ENCODE measurements at regions not wholly inside any gene's neighbourhood (a gene's known extent, or its start where the extent isn't known, plus 50 kb on each side); places are given as distances from the start of the nearest gene placed in this dataset.

DNA sequence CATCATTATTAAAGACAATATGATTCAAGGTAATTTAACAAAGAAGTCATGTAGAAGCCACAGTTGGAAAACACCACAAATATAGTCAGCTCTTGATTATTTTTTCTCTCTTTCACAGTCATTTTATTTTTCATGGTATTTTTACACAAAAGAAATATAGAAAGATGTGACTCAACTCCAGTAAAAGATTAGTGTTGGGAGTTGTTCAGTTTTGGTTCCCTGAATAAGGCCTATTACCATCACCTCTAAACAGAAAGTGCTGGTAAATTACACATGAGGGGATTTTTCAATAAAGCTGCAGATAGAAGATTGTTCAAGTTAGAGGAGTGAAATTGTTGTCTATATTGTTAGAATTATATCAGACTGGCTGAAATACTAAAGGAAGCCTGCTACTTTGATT is 107.0 kb downstream of the DDIT4L start:
- TF ChIP-seq, protein P1, sequence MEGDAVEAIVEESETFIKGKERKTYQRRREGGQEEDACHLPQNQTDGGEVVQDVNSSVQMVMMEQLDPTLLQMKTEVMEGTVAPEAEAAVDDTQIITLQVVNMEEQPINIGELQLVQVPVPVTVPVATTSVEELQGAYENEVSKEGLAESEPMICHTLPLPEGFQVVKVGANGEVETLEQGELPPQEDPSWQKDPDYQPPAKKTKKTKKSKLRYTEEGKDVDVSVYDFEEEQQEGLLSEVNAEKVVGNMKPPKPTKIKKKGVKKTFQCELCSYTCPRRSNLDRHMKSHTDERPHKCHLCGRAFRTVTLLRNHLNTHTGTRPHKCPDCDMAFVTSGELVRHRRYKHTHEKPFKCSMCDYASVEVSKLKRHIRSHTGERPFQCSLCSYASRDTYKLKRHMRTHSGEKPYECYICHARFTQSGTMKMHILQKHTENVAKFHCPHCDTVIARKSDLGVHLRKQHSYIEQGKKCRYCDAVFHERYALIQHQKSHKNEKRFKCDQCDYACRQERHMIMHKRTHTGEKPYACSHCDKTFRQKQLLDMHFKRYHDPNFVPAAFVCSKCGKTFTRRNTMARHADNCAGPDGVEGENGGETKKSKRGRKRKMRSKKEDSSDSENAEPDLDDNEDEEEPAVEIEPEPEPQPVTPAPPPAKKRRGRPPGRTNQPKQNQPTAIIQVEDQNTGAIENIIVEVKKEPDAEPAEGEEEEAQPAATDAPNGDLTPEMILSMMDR (IDR thresholded peaks at IDR 0.05) = no peak
- DNase-seq (no peak), ATAC-seq (no peak)
- H3K4me1 ChIP-seq (ENCODE audit: low read depth) = no peaks in the 10 kb centered on the region
- intact Hi-C loops (cut with DNase I, micrococcal nuclease) = no loop called here
- no peaks in the 10 kb centered on the region for H3K36me3 ChIP-seq (ENCODE audit: low read depth)
- H3K9me3 ChIP-seq = no peaks in the 10 kb centered on the region
- no peak overlapping the region for H3K4me3 ChIP-seq

DNA sequence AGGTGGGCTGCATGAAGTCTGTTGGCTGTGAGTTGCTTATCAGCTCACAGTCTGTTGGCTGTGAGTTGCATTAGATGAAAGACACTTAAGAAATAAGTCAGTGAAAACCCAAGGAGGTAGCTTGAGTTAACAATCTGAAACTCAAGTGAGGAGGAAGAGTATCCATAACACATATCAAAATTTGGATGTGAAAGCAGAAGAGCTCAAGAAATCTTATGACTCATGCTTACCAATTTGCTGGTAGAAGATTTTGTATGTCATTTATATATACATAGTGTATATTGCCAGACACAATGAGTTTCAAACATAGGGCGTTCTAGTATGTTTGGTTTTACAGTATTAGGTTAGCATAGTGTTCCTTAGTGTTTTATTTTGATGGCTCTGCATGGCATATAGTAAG is 107.4 kb downstream of the DDIT4L start:
- TF ChIP-seq, protein P1 (IDR thresholded peaks at IDR 0.05) = no peak

DNA sequence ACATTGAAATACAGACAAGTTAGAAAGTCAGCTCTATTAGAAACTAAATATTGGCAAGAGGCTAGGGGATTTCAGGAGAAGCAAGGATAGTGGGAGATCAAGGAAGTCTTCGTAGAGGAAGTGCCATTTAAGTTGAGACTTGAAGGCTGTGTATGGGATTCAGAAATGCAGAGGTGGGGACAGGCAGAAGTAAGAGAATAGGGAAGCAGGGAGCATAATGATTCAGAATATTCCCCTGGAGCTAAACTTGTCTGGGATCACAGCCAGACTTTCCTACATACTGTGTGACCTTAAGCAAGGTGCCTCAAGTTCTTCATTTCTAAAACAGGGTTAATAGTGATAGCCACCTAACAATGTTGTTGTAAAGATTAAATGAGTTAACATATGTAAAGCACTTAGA is 108.8 kb downstream of the DDIT4L start:
- ATAC-seq = no peak

More for the DNA sequence above, 107.4 kb downstream of the DDIT4L start:
- no peak for ATAC-seq
- no peak overlapping the region for H3K4me3 ChIP-seq
- no peaks in the 10 kb centered on the region for H3K4me1 ChIP-seq (ENCODE audit: low read depth)
- no peaks in the 10 kb centered on the region for H3K36me3 ChIP-seq (ENCODE audit: low read depth)
- no peaks in the 10 kb centered on the region for H3K9me3 ChIP-seq
- no peak for DNase-seq
- intact Hi-C loops (cut with DNase I, micrococcal nuclease) = no loop called here

DNA sequence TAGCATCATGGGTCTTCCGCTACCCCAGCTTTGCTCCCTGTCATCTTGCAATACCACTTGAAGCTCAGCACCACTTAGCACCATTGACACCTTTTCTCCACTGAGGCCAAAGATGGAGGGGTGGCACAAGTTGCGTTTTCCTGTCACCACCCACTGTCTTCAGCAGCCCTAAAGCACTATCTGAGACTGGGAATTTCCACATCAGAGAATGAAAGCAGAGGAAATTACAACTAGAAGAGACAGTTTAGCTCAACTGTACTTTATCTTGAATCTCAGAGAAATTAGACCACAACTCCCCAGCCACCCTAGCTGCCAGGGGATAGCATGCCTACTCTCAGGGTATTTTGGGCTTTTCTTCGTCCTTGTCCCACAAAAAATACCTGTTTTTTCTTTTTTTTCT is 111.0 kb downstream of the DDIT4L start:
- H3K4me3 ChIP-seq = no peak overlapping the region
- H3K4me1 ChIP-seq (ENCODE audit: low read depth) = no peaks in the 10 kb centered on the region
- intact Hi-C loops (cut with DNase I, micrococcal nuclease) = no loop called here
- DNase-seq (no peak), ATAC-seq (no peak)
- TF ChIP-seq, protein P1 (IDR thresholded peaks at IDR 0.05) = no peak
- H3K9me3 ChIP-seq = no peaks in the 10 kb centered on the region
- no peaks in the 10 kb centered on the region for H3K36me3 ChIP-seq (ENCODE audit: low read depth)

More for the DNA sequence above, 108.8 kb downstream of the DDIT4L start:
- Histone ChIP-seq H3K4me1 (ENCODE audit: low read depth) (no peaks in the 10 kb centered on the region), H3K4me3 (no peak overlapping the region), H3K36me3 (ENCODE audit: low read depth) (no peaks in the 10 kb centered on the region), H3K9me3 (no peaks in the 10 kb centered on the region)
- intact Hi-C loops (cut with DNase I, micrococcal nuclease) = no loop called here
- TF ChIP-seq, protein P1 (IDR thresholded peaks at IDR 0.05) = no peak
- DNase-seq = no peak

DNA sequence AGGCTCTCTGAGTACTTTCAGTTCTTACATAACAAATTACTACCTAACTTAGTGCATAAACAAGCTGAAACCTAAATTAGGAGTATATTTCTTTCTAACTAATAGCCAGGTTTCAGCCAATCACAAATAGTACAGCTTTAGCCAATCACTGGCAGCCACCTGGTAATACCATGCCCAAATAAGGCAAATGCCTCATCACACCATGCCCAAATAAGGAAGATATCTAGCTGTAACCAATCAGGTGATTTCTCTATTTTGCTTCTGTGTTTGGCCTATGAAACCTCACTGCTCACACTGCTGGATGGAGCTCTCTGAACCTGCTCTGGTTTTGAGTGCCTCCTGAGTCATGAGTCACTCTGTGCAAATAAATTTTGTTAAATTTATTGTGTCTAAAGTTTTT is 113.5 kb downstream of the DDIT4L start:
- intact Hi-C loops (cut with DNase I, micrococcal nuclease) = no loop called here
- Histone ChIP-seq H3K4me3 (no peak overlapping the region), H3K36me3 (ENCODE audit: low read depth) (no peaks in the 10 kb centered on the region), H3K4me1 (ENCODE audit: low read depth) (no peaks in the 10 kb centered on the region), H3K9me3 (no peaks in the 10 kb centered on the region)
- DNase-seq (no peak), ATAC-seq (no peak)
- TF ChIP-seq, protein P1 (IDR thresholded peaks at IDR 0.05) = no peak

Measured in mucosa of descending colon (tissue), 3 donors.